ENCODE measurements at regions not wholly inside any gene's neighbourhood (a gene's known extent, or its start where the extent isn't known, plus 50 kb on each side); places are given as distances from the start of the nearest gene placed in this dataset.

DNA sequence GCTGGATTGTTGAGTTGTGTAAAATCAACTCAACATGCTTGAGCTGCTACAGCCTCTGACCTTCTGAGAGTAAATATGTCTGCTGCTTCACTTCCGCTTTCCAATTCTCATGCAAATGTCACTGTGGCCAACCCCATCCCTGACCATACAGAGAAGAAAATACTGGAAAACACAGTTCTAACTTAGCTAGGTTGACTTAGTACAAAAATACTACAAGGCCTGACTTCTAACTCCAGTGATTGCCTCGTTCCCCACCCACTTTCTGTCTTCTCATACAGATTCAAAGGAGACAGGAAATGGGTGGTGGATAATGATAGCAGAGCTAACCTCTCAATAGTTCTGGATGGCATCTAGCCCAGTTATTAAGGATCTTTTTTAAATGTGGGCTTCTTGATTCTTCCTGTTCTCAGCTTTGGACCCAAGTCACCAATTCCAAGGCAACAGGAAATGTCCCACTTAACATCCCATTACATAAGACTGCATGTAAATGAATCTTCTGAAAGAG, 226.6 kb upstream of the SLC24A2 start:
- no peak for TF ChIP-seq POLR2AphosphoS5 (IDR thresholded peaks at IDR 0.05; ENCODE audit: insufficient read depth in 1 of 2, low read depth in 1 of 2)
- TF ChIP-seq, protein P1, sequence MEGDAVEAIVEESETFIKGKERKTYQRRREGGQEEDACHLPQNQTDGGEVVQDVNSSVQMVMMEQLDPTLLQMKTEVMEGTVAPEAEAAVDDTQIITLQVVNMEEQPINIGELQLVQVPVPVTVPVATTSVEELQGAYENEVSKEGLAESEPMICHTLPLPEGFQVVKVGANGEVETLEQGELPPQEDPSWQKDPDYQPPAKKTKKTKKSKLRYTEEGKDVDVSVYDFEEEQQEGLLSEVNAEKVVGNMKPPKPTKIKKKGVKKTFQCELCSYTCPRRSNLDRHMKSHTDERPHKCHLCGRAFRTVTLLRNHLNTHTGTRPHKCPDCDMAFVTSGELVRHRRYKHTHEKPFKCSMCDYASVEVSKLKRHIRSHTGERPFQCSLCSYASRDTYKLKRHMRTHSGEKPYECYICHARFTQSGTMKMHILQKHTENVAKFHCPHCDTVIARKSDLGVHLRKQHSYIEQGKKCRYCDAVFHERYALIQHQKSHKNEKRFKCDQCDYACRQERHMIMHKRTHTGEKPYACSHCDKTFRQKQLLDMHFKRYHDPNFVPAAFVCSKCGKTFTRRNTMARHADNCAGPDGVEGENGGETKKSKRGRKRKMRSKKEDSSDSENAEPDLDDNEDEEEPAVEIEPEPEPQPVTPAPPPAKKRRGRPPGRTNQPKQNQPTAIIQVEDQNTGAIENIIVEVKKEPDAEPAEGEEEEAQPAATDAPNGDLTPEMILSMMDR (IDR thresholded peaks at IDR 0.05), result no peak
- no peak for TF ChIP-seq POLR2A (IDR thresholded peaks at IDR 0.05)
